ENCODE measurements at regions not wholly inside any gene's neighbourhood (a gene's known extent, or its start where the extent isn't known, plus 50 kb on each side); places are given as distances from the start of the nearest gene placed in this dataset.

DNA sequence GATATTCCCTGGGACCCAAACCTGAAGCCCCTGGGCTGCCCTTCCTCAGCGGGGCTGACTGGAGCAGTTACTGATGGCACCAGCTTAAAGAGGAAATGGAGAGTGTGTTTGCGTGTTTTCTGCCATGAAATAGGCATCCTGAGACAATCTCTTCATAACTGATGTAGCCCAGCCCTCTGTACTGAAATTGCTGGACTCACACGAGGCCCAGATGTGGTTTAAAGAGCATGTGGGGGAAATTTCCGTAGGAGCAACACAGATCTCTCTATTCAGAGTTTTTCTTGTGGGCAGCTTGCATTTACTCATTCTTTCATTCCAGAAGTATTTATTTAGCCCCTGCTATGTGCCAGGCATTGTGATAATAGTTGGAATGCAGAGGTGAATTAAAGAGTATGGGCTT lies 782.1 kb upstream of the TBX3 start:
- H2AFZ ChIP-seq (ENCODE audit: low read depth, low read length, poor library complexity, severe bottlenecking) = no peak overlapping the region
- no TSS peak for BruUV-seq (replicated peaks)
- no peaks in the 10 kb centered on the region for H3K9me2 ChIP-seq (ENCODE audit: insufficient read depth)
- ATAC-seq (no peak), DNase-seq (ENCODE audit: low read depth, low spot score) (no peak)
- ChIA-PET POLR2A (no interaction called here), CTCF (no interaction called here), RAD21 (ENCODE audit: low non-redundant PET in 1 of 2, low total read pairs in 2 of 2, uncharacterized antibody in 2 of 2, unreplicated experiment in 2 of 2) (no interaction called here)
- no peaks in the 10 kb centered on the region for H3K79me2 ChIP-seq (ENCODE audit: insufficient read depth, low read length)
- peaks cover 0 to 8% of the 10 kb centered on the region in 2 experiments; a peak in 1 of 4 replicates for H3K4me1 ChIP-seq (ENCODE audit: control insufficient read depth in 1 of 2, insufficient read depth in 2 of 2, low read length in 2 of 2)
- no peak overlapping the region for H3K4me3 ChIP-seq (replicated peaks in 1 of 2; ENCODE audit: low read depth in 1 of 2, low read length in 2 of 2)
- H3K27me3 ChIP-seq (ENCODE audit: insufficient read depth, low read length) = no peaks in the 10 kb centered on the region; the same call in 1 of the 2 replicates
- no peaks in the 10 kb centered on the region for H3K36me3 ChIP-seq (ENCODE audit: control insufficient read depth in 1 of 2, insufficient read depth in 2 of 2, low read length in 2 of 2)
- intact Hi-C loops (cut with micrococcal nuclease) = no loop called here
- H4K20me1 ChIP-seq (ENCODE audit: insufficient read depth) = no peaks in the 10 kb centered on the region
- peaks cover 0 to 9% of the 10 kb centered on the region in 2 experiments; a peak in 1 of 4 replicates for H3K9me3 ChIP-seq (ENCODE audit: control insufficient read depth in 1 of 2, insufficient read depth in 1 of 2, low read depth in 1 of 2, low read length in 2 of 2)
- H3K4me2 ChIP-seq (ENCODE audit: low read length) = no peak overlapping the region
- H3K9ac ChIP-seq (ENCODE audit: low read length) = no peak overlapping the region
- TF ChIP-seq, protein P1, sequence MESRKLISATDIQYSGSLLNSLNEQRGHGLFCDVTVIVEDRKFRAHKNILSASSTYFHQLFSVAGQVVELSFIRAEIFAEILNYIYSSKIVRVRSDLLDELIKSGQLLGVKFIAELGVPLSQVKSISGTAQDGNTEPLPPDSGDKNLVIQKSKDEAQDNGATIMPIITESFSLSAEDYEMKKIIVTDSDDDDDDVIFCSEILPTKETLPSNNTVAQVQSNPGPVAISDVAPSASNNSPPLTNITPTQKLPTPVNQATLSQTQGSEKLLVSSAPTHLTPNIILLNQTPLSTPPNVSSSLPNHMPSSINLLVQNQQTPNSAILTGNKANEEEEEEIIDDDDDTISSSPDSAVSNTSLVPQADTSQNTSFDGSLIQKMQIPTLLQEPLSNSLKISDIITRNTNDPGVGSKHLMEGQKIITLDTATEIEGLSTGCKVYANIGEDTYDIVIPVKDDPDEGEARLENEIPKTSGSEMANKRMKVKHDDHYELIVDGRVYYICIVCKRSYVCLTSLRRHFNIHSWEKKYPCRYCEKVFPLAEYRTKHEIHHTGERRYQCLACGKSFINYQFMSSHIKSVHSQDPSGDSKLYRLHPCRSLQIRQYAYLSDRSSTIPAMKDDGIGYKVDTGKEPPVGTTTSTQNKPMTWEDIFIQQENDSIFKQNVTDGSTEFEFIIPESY (IDR thresholded peaks at IDR 0.05; ENCODE audit: extremely low read depth, insufficient replicate concordance, low read length) = no peak
- TF ChIP-seq ELF1 (IDR thresholded peaks at IDR 0.05; ENCODE audit: borderline replicate concordance, low read depth) (no peak), POLR2A (IDR thresholded peaks at IDR 0.05; ENCODE audit: borderline replicate concordance, extremely low read depth, insufficient read depth, insufficient read length) (no peak), RAD21 (IDR thresholded peaks at IDR 0.05; ENCODE audit: low read depth) (no peak), ZNF274 (IDR thresholded peaks at IDR 0.05; ENCODE audit: low read depth, low read length) (no peak), MAX (IDR thresholded peaks at IDR 0.05) (no peak), SRF (IDR thresholded peaks at IDR 0.05; ENCODE audit: low read depth) (no peak), ATF3 (IDR thresholded peaks at IDR 0.05) (no peak), EGR1 (IDR thresholded peaks at IDR 0.05; ENCODE audit: low read depth) (no peak), SP1 (IDR thresholded peaks at IDR 0.05; ENCODE audit: low read depth) (no peak), CEBPB (IDR thresholded peaks at IDR 0.05; ENCODE audit: low read depth) (no peak), EZH2 (IDR thresholded peaks at IDR 0.05) (no peak), CBX3 (IDR thresholded peaks at IDR 0.05; ENCODE audit: low read depth) (no peak), POLR2AphosphoS5 (IDR thresholded peaks at IDR 0.05; ENCODE audit: low read depth, low read length) (no peak), TCF7L2 (IDR thresholded peaks at IDR 0.05; ENCODE audit: borderline replicate concordance, extremely low read depth, insufficient read depth, insufficient read length) (no peak), ZFX (IDR thresholded peaks at IDR 0.05) (no peak), JUND (IDR thresholded peaks at IDR 0.05) (no peak), EZH2phosphoT487 (IDR thresholded peaks at IDR 0.05; ENCODE audit: borderline replicate concordance) (no peak)
- TF ChIP-seq, protein P2, sequence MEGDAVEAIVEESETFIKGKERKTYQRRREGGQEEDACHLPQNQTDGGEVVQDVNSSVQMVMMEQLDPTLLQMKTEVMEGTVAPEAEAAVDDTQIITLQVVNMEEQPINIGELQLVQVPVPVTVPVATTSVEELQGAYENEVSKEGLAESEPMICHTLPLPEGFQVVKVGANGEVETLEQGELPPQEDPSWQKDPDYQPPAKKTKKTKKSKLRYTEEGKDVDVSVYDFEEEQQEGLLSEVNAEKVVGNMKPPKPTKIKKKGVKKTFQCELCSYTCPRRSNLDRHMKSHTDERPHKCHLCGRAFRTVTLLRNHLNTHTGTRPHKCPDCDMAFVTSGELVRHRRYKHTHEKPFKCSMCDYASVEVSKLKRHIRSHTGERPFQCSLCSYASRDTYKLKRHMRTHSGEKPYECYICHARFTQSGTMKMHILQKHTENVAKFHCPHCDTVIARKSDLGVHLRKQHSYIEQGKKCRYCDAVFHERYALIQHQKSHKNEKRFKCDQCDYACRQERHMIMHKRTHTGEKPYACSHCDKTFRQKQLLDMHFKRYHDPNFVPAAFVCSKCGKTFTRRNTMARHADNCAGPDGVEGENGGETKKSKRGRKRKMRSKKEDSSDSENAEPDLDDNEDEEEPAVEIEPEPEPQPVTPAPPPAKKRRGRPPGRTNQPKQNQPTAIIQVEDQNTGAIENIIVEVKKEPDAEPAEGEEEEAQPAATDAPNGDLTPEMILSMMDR (IDR thresholded peaks at IDR 0.05 in 2 of 3, conservative IDR thresholded peaks at IDR 0.05 in 1 of 3; ENCODE audit: borderline replicate concordance in 1 of 3, insufficient read depth in 1 of 3, low read depth in 2 of 3, low read length in 2 of 3) = no peak
- H3K27ac ChIP-seq (ENCODE audit: low read depth, low read length) = no peak overlapping the region

All from HCT116 (cell line).